Osteoblast (primary cell): ENCODE measurements at regions not wholly inside any gene's neighbourhood (a gene's known extent, or its start where the extent isn't known, plus 50 kb on each side); places are given as distances from the start of the nearest gene placed in this dataset.

Source experiments
- DNase-seq: peaks from one replicate; pipeline ENCODE4 v3.0.0; 2011; ENCODE audit warnings: low spot score, mixed read lengths; ENCODE audit not compliant: insufficient read length; ENCODE audit errors: missing footprints
- H2AFZ ChIP-seq: 2 replicates; pipeline ENCODE4 v1.6.0; 2011; ENCODE audit warnings: mild to moderate bottlenecking, low read length
- H3K27ac ChIP-seq: 2 replicates; pipeline ENCODE4 v1.5.1; 2011; ENCODE audit warnings: mild to moderate bottlenecking, low read depth, low read length, moderate library complexity
- H3K27me3 ChIP-seq: 2 replicates; pipeline ENCODE4 v1.6.0; 2012; ENCODE audit warnings: mild to moderate bottlenecking, control low read depth, inconsistent platforms, low read length, moderate library complexity; ENCODE audit not compliant: insufficient read depth
- H3K36me3 ChIP-seq: 2 replicates; pipeline ENCODE4 v1.5.1; 2011; ENCODE audit warnings: mild to moderate bottlenecking, low read length, control low read depth, moderate library complexity; ENCODE audit not compliant: insufficient read depth
- H3K4me1 ChIP-seq: 2 replicates; pipeline ENCODE4 v1.5.1; 2011; ENCODE audit warnings: mild to moderate bottlenecking, low read length, control low read depth, moderate library complexity; ENCODE audit not compliant: insufficient read depth
- H3K4me2 ChIP-seq: 2 replicates; pipeline ENCODE4 v1.6.0; 2011; ENCODE audit warnings: mild to moderate bottlenecking, low read length; ENCODE audit not compliant: insufficient read depth
- H3K4me3 ChIP-seq: fragments of 200-600 bp; sonication (generic); 3 replicates; pipeline ENCODE4 v1.5.1; 2012; ENCODE audit warnings: mild to moderate bottlenecking, low read length, inconsistent platforms; ENCODE audit not compliant: insufficient read depth
- H3K79me2 ChIP-seq: 2 replicates; pipeline ENCODE4 v1.6.0; 2012; ENCODE audit warnings: mild to moderate bottlenecking, low read length, control low read depth, inconsistent platforms; ENCODE audit not compliant: insufficient read depth
- H3K9me3 ChIP-seq: 2 replicates; pipeline ENCODE4 v1.5.1; 2011; ENCODE audit warnings: low read depth, low read length, control low read depth
- H4K20me1 ChIP-seq: 2 replicates; pipeline ENCODE4 v1.6.0; 2012; ENCODE audit warnings: mild to moderate bottlenecking, low read length, control low read depth; ENCODE audit not compliant: insufficient read depth
- CTCF ChIP-seq: IDR thresholded peaks from 2 replicates; pipeline ENCODE4 v1.5.1; 2011; ENCODE audit warnings: mild to moderate bottlenecking, low read depth, low read length, moderate library complexity; ENCODE audit errors: extremely low read depth

GRCh38 chr4:65152205-65152604, 518.1 kb downstream of the EPHA5 start:
- DNase-seq, result no peak
- H3K36me3 ChIP-seq, result no peaks in the 10 kb centered on the region

GRCh38 chr4:65139998-65140397, 530.3 kb downstream of the EPHA5 start:
- no peaks in the 10 kb centered on the region for H3K27me3 ChIP-seq
- H2AFZ ChIP-seq, result no peak overlapping the region
- H3K79me2 ChIP-seq, result no peaks in the 10 kb centered on the region
- no peak overlapping the region for H3K4me2 ChIP-seq
- no peak overlapping the region for H3K4me3 ChIP-seq
- H3K4me1 ChIP-seq, result no peaks in the 10 kb centered on the region
- no peaks in the 10 kb centered on the region for H3K36me3 ChIP-seq
- TF ChIP-seq CTCF, result no peak
- DNase-seq, result no peak
- H3K9me3 ChIP-seq, result no peaks in the 10 kb centered on the region
- no peaks in the 10 kb centered on the region for H4K20me1 ChIP-seq
- no peak overlapping the region for H3K27ac ChIP-seq

More at GRCh38 chr4:65152205-65152604, 518.1 kb downstream of the EPHA5 start:
- no peaks in the 10 kb centered on the region for H3K79me2 ChIP-seq
- H4K20me1 ChIP-seq, result no peaks in the 10 kb centered on the region
- no peaks in the 10 kb centered on the region for H3K9me3 ChIP-seq
- no peak overlapping the region for H2AFZ ChIP-seq
- H3K4me2 ChIP-seq, result no peak overlapping the region
- no peak overlapping the region for H3K4me3 ChIP-seq
- no peaks in the 10 kb centered on the region for H3K4me1 ChIP-seq
- TF ChIP-seq CTCF, result no peak
- no peaks in the 10 kb centered on the region for H3K27me3 ChIP-seq
- H3K27ac ChIP-seq, result no peak overlapping the region

GRCh38 chr4:65126200-65126599, 544.1 kb downstream of the EPHA5 start:
- H3K4me3 ChIP-seq, result no peak overlapping the region
- no peaks in the 10 kb centered on the region for H3K27me3 ChIP-seq
- TF ChIP-seq CTCF, result no peak
- H2AFZ ChIP-seq, result no peak overlapping the region
- no peaks in the 10 kb centered on the region for H4K20me1 ChIP-seq
- no peaks in the 10 kb centered on the region for H3K36me3 ChIP-seq
- H3K27ac ChIP-seq, result no peak overlapping the region
- no peaks in the 10 kb centered on the region for H3K79me2 ChIP-seq
- H3K4me2 ChIP-seq, result no peak overlapping the region
- no peaks in the 10 kb centered on the region for H3K4me1 ChIP-seq
- peak; percentile 23 for DNase-seq
- no peaks in the 10 kb centered on the region for H3K9me3 ChIP-seq

- Histone ChIP-seq H3K4me2 (no peak overlapping the region), H3K79me2 (no peaks in the 10 kb centered on the region), H3K4me3 (no peak overlapping the region), H3K27ac (no peak overlapping the region), H3K4me1 (no peaks in the 10 kb centered on the region), H3K27me3 (no peaks in the 10 kb centered on the region), H4K20me1 (no peaks in the 10 kb centered on the region), H2AFZ (no peak overlapping the region), H3K36me3 (no peaks in the 10 kb centered on the region), H3K9me3 (no peaks in the 10 kb centered on the region)
- DNase-seq, result no peak
- TF ChIP-seq CTCF, result no peak
These were observed 550.0 kb downstream of the EPHA5 start for GRCh38 chr4:65120287-65120686.
